SU-DHL-6 (cell line): ENCODE measurements at regions not wholly inside any gene's neighbourhood (a gene's known extent, or its start where the extent isn't known, plus 50 kb on each side); places are given as distances from the start of the nearest gene placed in this dataset.
"Not testable (repeated sequence)": the region's sequence is repeated elsewhere in the genome, so short reads cannot be mapped to it uniquely, and the experiment has no call there.

Experiments used
- H2AFZ ChIP-seq: fragments of 200-600 bp; sonication (generic); 2 replicates; pipeline ENCODE4 v1.6.1; 2014; ENCODE audit warnings: low read depth, mild to moderate bottlenecking, moderate library complexity, mixed read lengths, antibody characterized with exemption, low read length; ENCODE audit not compliant: severe bottlenecking
- H3F3A ChIP-seq: fragments of 200-600 bp; shearing (Covaris generic); 2 replicates; pipeline ENCODE4 v1.6.0; 2016; ENCODE audit warnings: antibody characterized with exemption, mild to moderate bottlenecking; ENCODE audit not compliant: insufficient read depth
- H3K27ac ChIP-seq: fragments of 200-600 bp; sonication (generic); 2 replicates; pipeline ENCODE4 v1.5.1; 2016; ENCODE audit warnings: low read depth, mild to moderate bottlenecking, low read length, moderate library complexity, mixed read lengths
- H3K27me3 ChIP-seq: fragments of 200-600 bp; sonication (generic), shearing (Covaris generic); 2 replicates; pipeline ENCODE4 v1.6.0; 2014; ENCODE audit warnings: mild to moderate bottlenecking, low read length
- H3K36me3 ChIP-seq: fragments of 200-600 bp; sonication (generic); 2 replicates; pipeline ENCODE4 v1.6.1; 2014; ENCODE audit warnings: mild to moderate bottlenecking, low read length, mixed read lengths
- H3K4me2 ChIP-seq: fragments of 300-600, 200-600 bp; shearing (Covaris generic), sonication (generic); 2 replicates; pipeline ENCODE4 v1.6.0; 2014; ENCODE audit warnings: low read length, low read depth, mild to moderate bottlenecking; ENCODE audit not compliant: poor library complexity, severe bottlenecking
- H3K4me3 ChIP-seq: fragments of 200-600 bp; sonication (generic); 2 replicates; pipeline ENCODE4 v1.5.1; 2014; ENCODE audit warnings: antibody characterized with exemption, low read length, mild to moderate bottlenecking, mixed read lengths; ENCODE audit not compliant: insufficient read depth, poor library complexity, severe bottlenecking
- H3K79me2 ChIP-seq: fragments of 200-600 bp; sonication (generic); 2 replicates; pipeline ENCODE4 v1.6.1; 2014; ENCODE audit warnings: mild to moderate bottlenecking, low read length, moderate library complexity; ENCODE audit not compliant: insufficient read depth
- H3K9ac ChIP-seq: fragments of 200-600 bp; sonication (generic); 2 replicates; pipeline ENCODE4 v1.7.0; 2014; ENCODE audit warnings: mild to moderate bottlenecking, low read length
- H3K9me2 ChIP-seq: fragments of 200-600 bp; sonication (generic); replicated peaks from 2 replicates; pipeline ENCODE4 v1.6.1; 2014; ENCODE audit warnings: low read length; ENCODE audit not compliant: insufficient read depth
- H3K9me3 ChIP-seq: fragments of 200-600 bp; sonication (generic); 2 replicates; pipeline ENCODE4 v1.6.1; 2014; ENCODE audit warnings: low read length, mixed read lengths; ENCODE audit not compliant: insufficient read depth
- H4K20me1 ChIP-seq: fragments of 200-600 bp; sonication (generic); 2 replicates; pipeline ENCODE4 v1.6.1; 2014; ENCODE audit warnings: low read depth, mild to moderate bottlenecking, antibody characterized with exemption, low read length, moderate library complexity, mixed read lengths
- CTCF ChIP-seq: fragments of 200-600 bp; sonication (generic); IDR thresholded peaks from one replicate; pipeline ENCODE4 v1.5.1; 2017; ENCODE audit warnings: antibody characterized with exemption, mild to moderate bottlenecking, low read length, moderate library complexity; ENCODE audit not compliant: insufficient read depth, poor library complexity, severe bottlenecking
- EZH2phosphoT487 ChIP-seq: fragments of 200-600 bp; sonication (generic), shearing (Covaris generic); conservative IDR thresholded peaks from 2 replicates; pipeline ENCODE4 v1.6.1; 2018; ENCODE audit warnings: mild to moderate bottlenecking, antibody characterized with exemption, low read length, moderate library complexity, mixed read lengths

- no peaks in the 10 kb centered on the region for H3K9me3 ChIP-seq
- no peak overlapping the region for H3K27ac ChIP-seq
- H3K9me2 ChIP-seq = no peaks in the 10 kb centered on the region
- H3K36me3 ChIP-seq = no peaks in the 10 kb centered on the region
- no peaks in the 10 kb centered on the region for H3K27me3 ChIP-seq
- TF ChIP-seq EZH2phosphoT487 (no peak), CTCF (no peak)
- no peaks in the 10 kb centered on the region for H4K20me1 ChIP-seq
- no peak overlapping the region for H3K9ac ChIP-seq
- H3F3A ChIP-seq = no peaks in the 10 kb centered on the region
- no peak overlapping the region for H2AFZ ChIP-seq
- H3K4me3 ChIP-seq = no peak overlapping the region
- H3K79me2 ChIP-seq = no peaks in the 10 kb centered on the region
- no peak overlapping the region for H3K4me2 ChIP-seq
Observed at GRCh38 chr11:49499117-49499516, 290.7 kb upstream of the FOLH1 start.

DNA sequence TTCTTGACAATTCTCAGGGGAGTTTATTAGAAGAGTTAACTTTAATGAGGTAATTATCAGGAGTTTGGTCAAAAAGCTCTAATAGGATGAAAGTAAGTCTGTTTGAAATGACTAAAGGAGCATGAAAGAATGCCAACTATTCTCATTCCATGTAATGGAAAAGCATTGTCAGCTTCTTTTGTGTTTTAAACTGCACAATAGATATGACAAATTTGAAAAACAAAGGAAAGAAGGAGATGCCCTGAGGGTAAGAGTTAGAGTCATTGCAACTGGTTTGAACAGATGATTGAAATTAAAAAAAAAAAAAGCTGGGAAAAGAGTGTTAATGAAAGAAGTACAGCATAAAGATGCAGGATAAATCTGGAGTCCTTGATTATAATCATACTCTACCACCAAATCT, 296.8 kb upstream of the FOLH1 start:
- no peak overlapping the region for H2AFZ ChIP-seq
- no peak overlapping the region for H3K9ac ChIP-seq
- no peak overlapping the region for H3K4me3 ChIP-seq
- no peaks in the 10 kb centered on the region for H3F3A ChIP-seq
- H3K4me2 ChIP-seq = no peak overlapping the region
- H3K27me3 ChIP-seq = no peaks in the 10 kb centered on the region
- no peaks in the 10 kb centered on the region for H4K20me1 ChIP-seq
- H3K36me3 ChIP-seq = no peaks in the 10 kb centered on the region
- H3K79me2 ChIP-seq = no peaks in the 10 kb centered on the region
- H3K9me2 ChIP-seq = no peaks in the 10 kb centered on the region
- no peaks in the 10 kb centered on the region for H3K9me3 ChIP-seq
- H3K27ac ChIP-seq = no peak overlapping the region
- TF ChIP-seq CTCF (no peak), EZH2phosphoT487 (no peak)

GRCh38 chr11:49526240-49526829, 317.9 kb upstream of the FOLH1 start:
- not testable (repeated sequence) for H3K27me3 ChIP-seq, H4K20me1 ChIP-seq, H3F3A ChIP-seq, H3K9ac ChIP-seq, H3K79me2 ChIP-seq, H3K4me2 ChIP-seq, H3K36me3 ChIP-seq, H3K9me2 ChIP-seq, H2AFZ ChIP-seq, H3K4me3 ChIP-seq, H3K9me3 ChIP-seq, H3K27ac ChIP-seq
- peak; percentile 59 for TF ChIP-seq CTCF
